Retinal pigment epithelial cell (primary cell): ENCODE measurements at regions not wholly inside any gene's neighbourhood (a gene's known extent, or its start where the extent isn't known, plus 50 kb on each side); places are given as distances from the start of the nearest gene placed in this dataset.

Source experiments
- DNase-seq: peaks from one replicate; pipeline ENCODE4 v3.0.0-alpha.2; 2010; ENCODE audit warnings: low read depth
- H3K4me3 ChIP-seq: 2 replicates; pipeline ENCODE4 v1.5.1; 2011; ENCODE audit warnings: mild to moderate bottlenecking, low read length, control low read depth, moderate library complexity
- TF ChIP-seq, protein P1 (sequence below): conservative IDR thresholded peaks from 2 replicates; pipeline ENCODE4 v1.5.1; 2011; ENCODE audit warnings: low read depth, low read length, control low read depth, inconsistent platforms

DNA sequence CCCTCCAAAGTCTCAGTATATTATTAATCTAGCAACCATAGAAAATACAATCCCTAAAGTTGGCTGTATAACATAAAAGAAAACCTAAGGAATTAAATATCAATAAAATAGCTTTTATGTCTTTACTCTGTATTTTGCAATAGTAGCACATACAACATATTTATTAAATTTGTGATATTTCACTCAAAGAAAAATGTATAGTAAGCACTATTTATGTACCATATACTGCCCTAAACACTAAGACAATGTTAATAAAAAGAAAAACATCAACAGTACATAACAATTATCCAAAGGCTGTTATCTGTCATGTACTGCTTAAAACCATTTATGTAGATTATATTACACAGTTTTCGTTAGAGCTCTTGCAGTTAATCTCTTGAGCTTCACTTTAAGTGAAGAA lies 834.5 kb upstream of the INTU start:
- TF ChIP-seq, protein P1, sequence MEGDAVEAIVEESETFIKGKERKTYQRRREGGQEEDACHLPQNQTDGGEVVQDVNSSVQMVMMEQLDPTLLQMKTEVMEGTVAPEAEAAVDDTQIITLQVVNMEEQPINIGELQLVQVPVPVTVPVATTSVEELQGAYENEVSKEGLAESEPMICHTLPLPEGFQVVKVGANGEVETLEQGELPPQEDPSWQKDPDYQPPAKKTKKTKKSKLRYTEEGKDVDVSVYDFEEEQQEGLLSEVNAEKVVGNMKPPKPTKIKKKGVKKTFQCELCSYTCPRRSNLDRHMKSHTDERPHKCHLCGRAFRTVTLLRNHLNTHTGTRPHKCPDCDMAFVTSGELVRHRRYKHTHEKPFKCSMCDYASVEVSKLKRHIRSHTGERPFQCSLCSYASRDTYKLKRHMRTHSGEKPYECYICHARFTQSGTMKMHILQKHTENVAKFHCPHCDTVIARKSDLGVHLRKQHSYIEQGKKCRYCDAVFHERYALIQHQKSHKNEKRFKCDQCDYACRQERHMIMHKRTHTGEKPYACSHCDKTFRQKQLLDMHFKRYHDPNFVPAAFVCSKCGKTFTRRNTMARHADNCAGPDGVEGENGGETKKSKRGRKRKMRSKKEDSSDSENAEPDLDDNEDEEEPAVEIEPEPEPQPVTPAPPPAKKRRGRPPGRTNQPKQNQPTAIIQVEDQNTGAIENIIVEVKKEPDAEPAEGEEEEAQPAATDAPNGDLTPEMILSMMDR: no peak
- DNase-seq: no peak
- H3K4me3 ChIP-seq: no peak overlapping the region

DNA sequence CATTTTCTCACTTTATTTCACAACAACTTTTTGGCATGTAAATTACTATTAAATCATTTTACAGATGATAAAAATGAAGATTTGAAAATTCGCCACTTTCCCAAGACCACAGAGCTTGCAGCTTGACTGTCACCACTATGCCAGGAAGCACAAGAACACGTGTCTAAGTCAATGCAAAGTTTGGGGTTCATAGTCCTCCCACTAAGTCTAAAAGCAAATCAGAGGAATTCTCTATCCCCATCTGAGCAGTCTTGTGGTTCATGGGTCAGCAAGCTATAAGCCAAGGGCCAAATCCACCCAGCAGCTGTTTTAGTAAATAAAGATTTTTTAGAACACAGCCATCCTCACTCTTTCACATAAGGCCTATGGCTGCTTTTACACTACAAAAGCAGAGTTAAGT lies 833.3 kb upstream of the INTU start:
- TF ChIP-seq, protein P1: no peak
- H3K4me3 ChIP-seq: no peak overlapping the region
- DNase-seq: no peak

DNA sequence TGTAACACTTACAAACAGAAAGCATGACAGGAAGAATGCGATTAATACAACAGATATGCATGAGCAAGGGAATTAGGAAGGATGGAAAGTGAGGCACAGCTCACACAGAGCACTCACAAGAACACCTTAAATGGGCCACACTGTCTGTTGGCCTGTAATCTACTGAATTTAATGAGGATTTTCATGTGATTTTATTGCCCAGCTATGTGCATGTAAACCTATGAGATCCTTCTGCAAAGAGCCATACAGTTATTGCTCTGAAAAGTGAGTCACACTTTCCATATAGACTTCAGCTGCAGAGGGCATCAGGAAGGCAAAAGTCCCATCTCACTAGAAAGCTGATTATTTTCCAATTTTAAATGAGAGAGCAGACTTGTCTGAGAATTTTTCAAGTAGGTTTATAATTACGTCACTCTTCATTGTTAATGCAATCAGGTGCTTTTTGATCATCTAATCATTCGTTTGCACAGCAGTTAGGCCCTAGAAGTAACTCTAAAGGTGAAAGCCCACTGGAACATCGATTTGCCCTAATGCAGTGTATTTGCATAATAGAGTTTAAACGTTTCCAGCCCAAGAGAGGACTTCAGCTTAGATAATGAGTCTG lies 832.7 kb upstream of the INTU start:
- H3K4me3 ChIP-seq: no peak overlapping the region
- TF ChIP-seq, protein P1: no peak
- peak; percentile 65 for DNase-seq

DNA sequence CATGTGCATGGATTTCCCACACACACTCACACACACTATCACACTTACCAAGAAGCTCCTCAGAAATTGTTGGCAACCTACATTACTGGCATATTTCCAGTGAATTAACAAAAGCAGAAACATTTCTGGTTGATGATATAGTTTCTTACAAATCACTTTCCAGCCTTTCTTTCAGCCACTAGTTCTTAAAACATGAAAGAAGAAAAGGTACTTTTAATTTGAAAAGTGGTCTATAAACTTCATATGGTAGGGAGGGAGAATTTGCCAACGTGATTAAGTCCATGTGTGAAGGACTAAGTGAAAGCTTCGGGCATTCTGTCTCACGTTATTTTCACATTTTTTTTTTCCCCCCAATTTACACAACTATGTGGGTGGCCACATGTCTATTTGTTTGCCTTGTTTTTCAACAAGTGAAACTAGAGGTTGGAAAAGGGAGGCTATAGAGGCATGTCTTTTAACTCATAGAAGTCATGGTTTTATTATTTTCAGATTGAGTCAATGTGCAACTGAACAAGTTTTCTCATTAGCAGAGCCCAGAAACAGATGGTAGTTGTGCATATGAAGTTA lies 832.1 kb upstream of the INTU start:
- no peak overlapping the region for H3K4me3 ChIP-seq
- TF ChIP-seq, protein P1: no peak
- DNase-seq: peak; percentile 33

DNA sequence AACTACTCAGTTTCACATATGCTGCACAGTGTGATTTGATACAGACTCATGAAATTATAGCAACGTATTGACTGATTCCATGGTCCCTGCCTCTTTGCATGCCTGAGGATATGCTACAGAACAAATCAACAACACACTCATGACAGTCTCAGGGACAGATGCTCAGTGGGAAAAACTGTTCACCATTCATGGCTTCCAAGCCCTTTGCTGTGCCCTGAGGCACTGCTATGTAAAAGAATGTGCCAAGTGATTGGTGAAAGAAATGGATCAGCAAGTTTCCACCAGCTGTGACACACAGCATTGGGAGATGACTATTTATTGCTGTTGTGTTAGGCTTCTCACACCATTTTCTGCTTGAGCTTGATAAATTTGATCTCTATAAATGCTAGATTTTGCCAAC lies 825.6 kb upstream of the INTU start:
- H3K4me3 ChIP-seq: no peak overlapping the region
- TF ChIP-seq, protein P1: no peak
- no peak for DNase-seq

DNA sequence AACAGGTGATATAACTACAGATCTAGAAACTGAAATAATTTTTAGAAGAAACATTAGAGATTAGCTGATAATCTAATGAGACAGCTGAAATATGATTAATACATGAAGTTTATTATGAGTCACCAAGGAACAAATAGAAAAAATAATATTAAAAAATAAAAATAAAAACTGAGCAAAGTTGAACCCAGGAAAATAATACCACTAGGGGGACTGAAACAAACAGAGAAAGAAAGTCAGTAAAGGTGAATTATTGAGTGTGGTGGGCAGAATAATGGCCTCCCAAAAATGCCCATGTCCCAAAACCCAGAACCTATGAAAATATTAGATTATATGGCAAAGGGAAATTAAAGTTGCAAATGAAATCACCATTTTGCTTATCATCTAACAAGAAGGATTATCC lies 820.7 kb upstream of the INTU start:
- H3K4me3 ChIP-seq: no peak overlapping the region
- DNase-seq: no peak
- TF ChIP-seq, protein P1: no peak

DNA sequence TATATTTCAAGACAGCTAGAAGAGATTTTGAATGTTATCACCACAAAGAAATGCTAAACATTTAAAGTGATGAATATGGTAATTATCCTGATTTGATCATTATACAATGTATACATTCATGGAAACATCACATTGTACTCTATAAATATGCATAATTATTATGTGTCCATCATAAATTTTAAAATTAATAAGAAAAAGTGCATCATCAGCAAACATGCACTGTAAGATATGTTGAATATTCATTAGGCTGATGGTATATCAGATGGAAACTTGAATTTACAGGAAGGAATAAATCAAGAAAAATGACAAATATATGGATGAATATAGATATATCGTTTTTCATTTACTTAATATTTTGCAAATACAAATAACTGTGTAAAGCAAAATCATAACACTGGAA lies 812.1 kb upstream of the INTU start:
- H3K4me3 ChIP-seq: no peak overlapping the region
- DNase-seq: no peak
- TF ChIP-seq, protein P1: no peak
